ENCODE measurements at regions not wholly inside any gene's neighbourhood (a gene's known extent, or its start where the extent isn't known, plus 50 kb on each side); places are given as distances from the start of the nearest gene placed in this dataset.
A peak's percentile ranks its signal among the peaks of the same experiment; 100 is the strongest.

GRCh38 chr17:71171270-71171669 lies 949.5 kb upstream of the SOX9 start:
- H3K9ac ChIP-seq (ENCODE audit: low read depth, low read length), result no peak overlapping the region
- H4K20me1 ChIP-seq (ENCODE audit: insufficient read depth, low read length), result no peaks in the 10 kb centered on the region
- no peak overlapping the region for H2BK5ac ChIP-seq (ENCODE audit: low read depth, low read length, poor library complexity, severe bottlenecking)
- H3K18ac ChIP-seq (ENCODE audit: low read depth, low read length), result peak overlapping the region; percentile 61; the same call in 1 of the 2 replicates
- ATAC-seq (ENCODE audit: low read depth), result no peak
- no CpG with 5 or more reads among the region's 2 CpGs for WGBS, 2 experiments (ENCODE audit: extremely low coverage in 2 of 2, insufficient read length in 1 of 2)
- H3K4me1 ChIP-seq (ENCODE audit: control insufficient read depth, insufficient read depth, low read length), result no peaks in the 10 kb centered on the region; the same call in 1 of the 2 replicates
- in situ Hi-C loops (cut with MboI; ENCODE audit: low sequenced_read_pairs) (no loop called here), intact Hi-C loops (cut with micrococcal nuclease) (no loop called here), dilution Hi-C loops (cut with HindIII; ENCODE audit: low sequenced_read_pairs, unreplicated experiment) (no loop called here)
- POLR2A ChIA-PET (ENCODE audit: unreplicated experiment), result no interaction called here
- no peak overlapping the region for H4K8ac ChIP-seq (ENCODE audit: low read depth in 2 of 2, low read length in 2 of 2)
- H3K9me1 ChIP-seq (ENCODE audit: insufficient read depth, low read length), result no peaks in the 10 kb centered on the region
- H3K4me2 ChIP-seq (ENCODE audit: low read depth, low read length), result no peak overlapping the region
- H2BK20ac ChIP-seq (ENCODE audit: low read depth, low read length), result no peak overlapping the region
- H2AFZ ChIP-seq (replicated peaks; ENCODE audit: low read length, poor library complexity), result no peak overlapping the region
- CTCF ChIA-PET, result no interaction called here
- no peak overlapping the region for H3K56ac ChIP-seq (ENCODE audit: extremely low read depth, insufficient read depth, low read length)
- H3K27ac ChIP-seq (ENCODE audit: insufficient read depth, low read length), result no peak overlapping the region
- no peaks in the 10 kb centered on the region for H3K9me3 ChIP-seq (ENCODE audit: control insufficient read depth, insufficient read depth, low read length)
- H2BK15ac ChIP-seq (ENCODE audit: low read depth, low read length), result no peak overlapping the region
- H4K91ac ChIP-seq (ENCODE audit: insufficient read depth, low read depth, low read length), result no peak overlapping the region
- H3K14ac ChIP-seq (replicated peaks; ENCODE audit: low read depth, low read length), result no peak overlapping the region
- no peak overlapping the region for H2AK5ac ChIP-seq (ENCODE audit: low read depth, low read length)
- H4K5ac ChIP-seq (ENCODE audit: low read depth, low read length), result no peak overlapping the region
- H2AK9ac ChIP-seq (replicated peaks; ENCODE audit: low read depth, low read length, poor library complexity), result no peak overlapping the region
- H3K4ac ChIP-seq (ENCODE audit: low read depth, low read length), result no peak overlapping the region
- no peaks in the 10 kb centered on the region for H3K79me1 ChIP-seq (ENCODE audit: low read depth in 1 of 2, low read length in 2 of 2)
- no peak overlapping the region for H3K4me3 ChIP-seq (ENCODE audit: insufficient read depth, low read depth, low read length)
- DNase-seq, result no peak
- no peak for TF ChIP-seq RCOR1 (IDR thresholded peaks at IDR 0.05; ENCODE audit: insufficient replicate concordance, low read length)
- TF ChIP-seq MXI1 (IDR thresholded peaks at IDR 0.05; ENCODE audit: borderline replicate concordance, low read depth, low read length), result no peak
- no peak for TF ChIP-seq RAD21 (IDR thresholded peaks at IDR 0.05; ENCODE audit: low read length)
- no peak for TF ChIP-seq SMC3 (IDR thresholded peaks at IDR 0.05; ENCODE audit: low read depth, low read length)
- TF ChIP-seq, protein P1, sequence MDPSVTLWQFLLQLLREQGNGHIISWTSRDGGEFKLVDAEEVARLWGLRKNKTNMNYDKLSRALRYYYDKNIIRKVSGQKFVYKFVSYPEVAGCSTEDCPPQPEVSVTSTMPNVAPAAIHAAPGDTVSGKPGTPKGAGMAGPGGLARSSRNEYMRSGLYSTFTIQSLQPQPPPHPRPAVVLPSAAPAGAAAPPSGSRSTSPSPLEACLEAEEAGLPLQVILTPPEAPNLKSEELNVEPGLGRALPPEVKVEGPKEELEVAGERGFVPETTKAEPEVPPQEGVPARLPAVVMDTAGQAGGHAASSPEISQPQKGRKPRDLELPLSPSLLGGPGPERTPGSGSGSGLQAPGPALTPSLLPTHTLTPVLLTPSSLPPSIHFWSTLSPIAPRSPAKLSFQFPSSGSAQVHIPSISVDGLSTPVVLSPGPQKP (IDR thresholded peaks at IDR 0.05; ENCODE audit: borderline replicate concordance, low read depth, low read length), result no peak
- TF ChIP-seq MAFK (IDR thresholded peaks at IDR 0.05; ENCODE audit: low read depth, low read length), result no peak
- no peak for TF ChIP-seq POLR2A (IDR thresholded peaks at IDR 0.05; ENCODE audit: low read depth, low read length)
- TF ChIP-seq CHD1 (IDR thresholded peaks at IDR 0.05; ENCODE audit: low read depth, low read length), result no peak
- TF ChIP-seq NFE2L2 (IDR thresholded peaks at IDR 0.05; ENCODE audit: low read depth, low read length), result no peak
- TF ChIP-seq MAZ (IDR thresholded peaks at IDR 0.05; ENCODE audit: borderline replicate concordance, low read depth, low read length), result no peak
- no peak for TF ChIP-seq FOS (IDR thresholded peaks at IDR 0.05; ENCODE audit: low read depth, low read length)
- TF ChIP-seq CEBPB (IDR thresholded peaks at IDR 0.05; ENCODE audit: low read depth, low read length), result no peak
- no peaks in the 10 kb centered on the region for H3K36me3 ChIP-seq (ENCODE audit: control insufficient read depth, insufficient read depth, low read length)
- H3K27me3 ChIP-seq (ENCODE audit: control insufficient read depth, insufficient read depth, low read length), result no peaks in the 10 kb centered on the region
- no TSS peak for BruUV-seq (replicated peaks)
- H3K23ac ChIP-seq (ENCODE audit: low read depth, low read length), result no peak overlapping the region
- no peak overlapping the region for H2BK120ac ChIP-seq (ENCODE audit: low read depth, low read length)

All from IMR-90 (cell line).